HEK293 (cell line): ENCODE measurements at regions not wholly inside any gene's neighbourhood (a gene's known extent, or its start where the extent isn't known, plus 50 kb on each side); places are given as distances from the start of the nearest gene placed in this dataset.

Experiments
- CTCF ChIA-PET: fragments of 350-600 bp; formaldehyde crosslinking; extraction: SDS; loops from one replicate; lab custom pipeline; 2021; ENCODE audit warnings: antibody characterized with exemption; lab: Yijun Ruan, JAX
- POLR2A ChIA-PET: fragments of 300-600 bp; formaldehyde crosslinking; extraction: SDS; loops from one replicate; lab custom pipeline; 2020; ENCODE audit warnings: antibody characterized with exemption, inconsistent platforms; lab: Yijun Ruan, JAX
- H3K27ac ChIP-seq: fragments of 200-500 bp; sonication (Bioruptor generic); 2 replicates; pipeline ENCODE4 v1.5.1; 2014; ENCODE audit warnings: low read depth, low read length, control low read depth, inconsistent platforms; ENCODE audit errors: extremely low read depth
- H3K36me3 ChIP-seq, 2 experiments: fragments of 200-500 bp in 1 of 2; sonication (Bioruptor generic) in 1 of 2; 1 replicate in 1 of 2; 2 replicates in 1 of 2; pipeline ENCODE4 v1.5.1; 2014 to 2017; ENCODE audit warnings: inconsistent platforms in 2 of 2, low read length in 2 of 2; ENCODE audit not compliant: control insufficient read depth in 2 of 2, insufficient read depth in 1 of 2
- H3K4me1 ChIP-seq: fragments of 200-500 bp; sonication (Bioruptor generic); 2 replicates; pipeline ENCODE4 v1.5.1; 2014; ENCODE audit warnings: mild to moderate bottlenecking, low read length, inconsistent platforms; ENCODE audit not compliant: control insufficient read depth, insufficient read depth
- H3K4me3 ChIP-seq: 2 replicates; pipeline ENCODE4 v1.5.1; 2011; ENCODE audit warnings: low read depth, mild to moderate bottlenecking, control low read depth, low read length, moderate library complexity
- H3K9me3 ChIP-seq: fragments of 200-500 bp; sonication (Bioruptor generic); 2 replicates; pipeline ENCODE4 v1.5.1; 2014; ENCODE audit warnings: low read depth, low read length, inconsistent platforms; ENCODE audit not compliant: control insufficient read depth, insufficient read depth
- AEBP2 ChIP-seq: fragments of 450-650 bp; formaldehyde crosslinking; IDR thresholded peaks from 2 replicates; pipeline ENCODE4 v1.5.1; 2016; ENCODE audit warnings: missing biosample characterization, missing genetic modification characterization, borderline replicate concordance
- MZF1 ChIP-seq: fragments of 450-650 bp; formaldehyde crosslinking; IDR thresholded peaks from 2 replicates; pipeline ENCODE4 v1.5.1; 2017; ENCODE audit warnings: missing biosample characterization, missing genetic modification characterization, borderline replicate concordance
- TCF7L2 ChIP-seq: IDR thresholded peaks from 2 replicates; pipeline ENCODE4 v1.6.1; 2011; ENCODE audit warnings: low read depth, mild to moderate bottlenecking, inconsistent platforms, low read length, moderate library complexity, borderline replicate concordance
- ZEB2 ChIP-seq: fragments of 450-650 bp; formaldehyde crosslinking; IDR thresholded peaks from 2 replicates; pipeline ENCODE4 v1.5.1; 2016; ENCODE audit warnings: missing biosample characterization, missing genetic modification characterization
- ZNF121 ChIP-seq: fragments of 450-650 bp; formaldehyde crosslinking; IDR thresholded peaks from 2 replicates; pipeline ENCODE4 v1.5.1; 2016; ENCODE audit warnings: missing biosample characterization, missing genetic modification characterization
- ZNF146 ChIP-seq: fragments of 450-650 bp; formaldehyde crosslinking; IDR thresholded peaks from 2 replicates; pipeline ENCODE4 v1.5.1; 2016; ENCODE audit warnings: missing biosample characterization, missing genetic modification characterization
- ZNF155 ChIP-seq: fragments of 450-650 bp; formaldehyde crosslinking; IDR thresholded peaks from 2 replicates; pipeline ENCODE4 v1.5.1; 2016; ENCODE audit warnings: missing biosample characterization, missing genetic modification characterization
- ZNF202 ChIP-seq: fragments of 450-650 bp; formaldehyde crosslinking; IDR thresholded peaks from 2 replicates; pipeline ENCODE4 v1.5.1; 2016; ENCODE audit warnings: missing biosample characterization, missing genetic modification characterization, borderline replicate concordance
- ZNF311 ChIP-seq: fragments of 450-650 bp; formaldehyde crosslinking; IDR thresholded peaks from 2 replicates; pipeline ENCODE4 v1.5.1; 2017; ENCODE audit warnings: missing biosample characterization, missing genetic modification characterization, borderline replicate concordance
- ZNF426 ChIP-seq: fragments of 450-650 bp; formaldehyde crosslinking; IDR thresholded peaks from 2 replicates; pipeline ENCODE4 v1.5.1; 2017; ENCODE audit warnings: missing biosample characterization, missing genetic modification characterization, mild to moderate bottlenecking, inconsistent platforms, moderate library complexity
- ZNF510 ChIP-seq: fragments of 450-650 bp; formaldehyde crosslinking; IDR thresholded peaks from 2 replicates; pipeline ENCODE4 v1.5.1; 2018; ENCODE audit warnings: mild to moderate bottlenecking, missing genetic modification characterization, missing biosample characterization; ENCODE audit not compliant: insufficient replicate concordance
- ZNF549 ChIP-seq: fragments of 450-650 bp; IDR thresholded peaks from 2 replicates; pipeline ENCODE4 v1.5.1; 2018; ENCODE audit warnings: missing biosample characterization, missing genetic modification characterization, mild to moderate bottlenecking, inconsistent platforms, moderate library complexity
- ZNF660 ChIP-seq: fragments of 450-650 bp; IDR thresholded peaks from 2 replicates; pipeline ENCODE4 v1.5.1; 2018; ENCODE audit warnings: missing biosample characterization, mild to moderate bottlenecking, missing genetic modification characterization
- ZNF707 ChIP-seq: fragments of 450-650 bp; formaldehyde crosslinking; IDR thresholded peaks from 2 replicates; pipeline ENCODE4 v1.5.1; 2016; ENCODE audit warnings: missing biosample characterization, missing genetic modification characterization
- ZNF768 ChIP-seq: fragments of 450-650 bp; formaldehyde crosslinking; IDR thresholded peaks from 2 replicates; pipeline ENCODE4 v1.5.1; 2018; ENCODE audit warnings: missing biosample characterization, mild to moderate bottlenecking, missing genetic modification characterization
- ZNF791 ChIP-seq: fragments of 450-650 bp; formaldehyde crosslinking; IDR thresholded peaks from 2 replicates; pipeline ENCODE4 v1.5.1; 2016; ENCODE audit warnings: missing biosample characterization, missing genetic modification characterization
- ZNF830 ChIP-seq: fragments of 450-650 bp; IDR thresholded peaks from 2 replicates; pipeline ENCODE4 v1.5.0; 2018; ENCODE audit warnings: missing biosample characterization, missing genetic modification characterization, low read depth, mild to moderate bottlenecking, moderate library complexity
- TF ChIP-seq, protein P1 (sequence below): fragments of 450-650 bp; formaldehyde crosslinking; IDR thresholded peaks from 2 replicates; pipeline ENCODE4 v1.5.1; 2017; ENCODE audit warnings: missing biosample characterization, missing genetic modification characterization
- TF ChIP-seq, protein P2 (sequence below): fragments of 450-650 bp; formaldehyde crosslinking; IDR thresholded peaks from 2 replicates; pipeline ENCODE4 v1.5.1; 2016; ENCODE audit warnings: missing biosample characterization, missing genetic modification characterization
- TF ChIP-seq, protein P3 (sequence below): fragments of 450-650 bp; IDR thresholded peaks from 2 replicates; pipeline ENCODE4 v1.5.1; 2018; ENCODE audit warnings: missing biosample characterization, missing genetic modification characterization
- TF ChIP-seq, protein P4 (sequence below): fragments of 450-650 bp; formaldehyde crosslinking; IDR thresholded peaks from 2 replicates; pipeline ENCODE4 v1.5.1; 2016; ENCODE audit warnings: missing biosample characterization, missing genetic modification characterization

GRCh38 chr17:69943058-69943457, 132.0 kb upstream of the KCNJ16 start:
- POLR2A ChIA-PET: no interaction called here
- TF ChIP-seq AEBP2 (tag by site-specific recombination): no peak
- TF ChIP-seq ZNF510 (tag by site-specific recombination): peak; percentile 98
- TF ChIP-seq, all 188 proteins: peak for 1

DNA sequence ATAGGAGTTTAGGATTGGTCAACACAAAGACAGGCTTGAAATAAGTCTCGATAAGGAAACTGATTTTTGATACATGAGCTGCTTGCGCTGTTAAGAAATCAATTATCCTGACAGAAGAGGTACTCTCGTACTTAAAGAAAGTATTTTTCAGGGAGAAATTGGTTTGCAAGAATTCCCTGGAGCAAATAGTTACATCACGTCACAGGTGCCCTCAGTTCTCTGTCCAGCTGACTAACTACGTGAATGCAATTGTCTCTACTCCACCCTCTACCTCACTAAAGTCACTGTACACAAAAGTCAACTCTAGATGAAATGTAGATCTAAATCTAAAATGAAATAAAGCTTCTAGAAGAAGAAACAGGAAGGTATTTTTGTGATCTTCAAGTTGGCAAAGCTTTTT, 130.6 kb upstream of the KCNJ16 start:
- no peak for TF ChIP-seq ZNF121 (tag by site-specific recombination)
- no peak for TF ChIP-seq ZNF791 (tag by site-specific recombination)
- TF ChIP-seq, protein P1, sequence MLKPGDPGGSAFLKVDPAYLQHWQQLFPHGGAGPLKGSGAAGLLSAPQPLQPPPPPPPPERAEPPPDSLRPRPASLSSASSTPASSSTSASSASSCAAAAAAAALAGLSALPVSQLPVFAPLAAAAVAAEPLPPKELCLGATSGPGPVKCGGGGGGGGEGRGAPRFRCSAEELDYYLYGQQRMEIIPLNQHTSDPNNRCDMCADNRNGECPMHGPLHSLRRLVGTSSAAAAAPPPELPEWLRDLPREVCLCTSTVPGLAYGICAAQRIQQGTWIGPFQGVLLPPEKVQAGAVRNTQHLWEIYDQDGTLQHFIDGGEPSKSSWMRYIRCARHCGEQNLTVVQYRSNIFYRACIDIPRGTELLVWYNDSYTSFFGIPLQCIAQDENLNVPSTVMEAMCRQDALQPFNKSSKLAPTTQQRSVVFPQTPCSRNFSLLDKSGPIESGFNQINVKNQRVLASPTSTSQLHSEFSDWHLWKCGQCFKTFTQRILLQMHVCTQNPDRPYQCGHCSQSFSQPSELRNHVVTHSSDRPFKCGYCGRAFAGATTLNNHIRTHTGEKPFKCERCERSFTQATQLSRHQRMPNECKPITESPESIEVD (tag by site-specific recombination): no peak
- no peak for TF ChIP-seq ZNF426
- TF ChIP-seq, protein P2, sequence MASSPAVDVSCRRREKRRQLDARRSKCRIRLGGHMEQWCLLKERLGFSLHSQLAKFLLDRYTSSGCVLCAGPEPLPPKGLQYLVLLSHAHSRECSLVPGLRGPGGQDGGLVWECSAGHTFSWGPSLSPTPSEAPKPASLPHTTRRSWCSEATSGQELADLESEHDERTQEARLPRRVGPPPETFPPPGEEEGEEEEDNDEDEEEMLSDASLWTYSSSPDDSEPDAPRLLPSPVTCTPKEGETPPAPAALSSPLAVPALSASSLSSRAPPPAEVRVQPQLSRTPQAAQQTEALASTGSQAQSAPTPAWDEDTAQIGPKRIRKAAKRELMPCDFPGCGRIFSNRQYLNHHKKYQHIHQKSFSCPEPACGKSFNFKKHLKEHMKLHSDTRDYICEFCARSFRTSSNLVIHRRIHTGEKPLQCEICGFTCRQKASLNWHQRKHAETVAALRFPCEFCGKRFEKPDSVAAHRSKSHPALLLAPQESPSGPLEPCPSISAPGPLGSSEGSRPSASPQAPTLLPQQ (tag by site-specific recombination): no peak
- no peak for TF ChIP-seq MZF1
- TF ChIP-seq ZNF707 (tag by site-specific recombination): no peak
- TF ChIP-seq TCF7L2: no peak
- TF ChIP-seq ZEB2: no peak
- TF ChIP-seq ZNF549 (tag by site-specific recombination): no peak
- TF ChIP-seq, protein P3, sequence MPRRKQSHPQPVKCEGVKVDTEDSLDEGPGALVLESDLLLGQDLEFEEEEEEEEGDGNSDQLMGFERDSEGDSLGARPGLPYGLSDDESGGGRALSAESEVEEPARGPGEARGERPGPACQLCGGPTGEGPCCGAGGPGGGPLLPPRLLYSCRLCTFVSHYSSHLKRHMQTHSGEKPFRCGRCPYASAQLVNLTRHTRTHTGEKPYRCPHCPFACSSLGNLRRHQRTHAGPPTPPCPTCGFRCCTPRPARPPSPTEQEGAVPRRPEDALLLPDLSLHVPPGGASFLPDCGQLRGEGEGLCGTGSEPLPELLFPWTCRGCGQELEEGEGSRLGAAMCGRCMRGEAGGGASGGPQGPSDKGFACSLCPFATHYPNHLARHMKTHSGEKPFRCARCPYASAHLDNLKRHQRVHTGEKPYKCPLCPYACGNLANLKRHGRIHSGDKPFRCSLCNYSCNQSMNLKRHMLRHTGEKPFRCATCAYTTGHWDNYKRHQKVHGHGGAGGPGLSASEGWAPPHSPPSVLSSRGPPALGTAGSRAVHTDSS (tag by site-specific recombination): no peak
- no peak for TF ChIP-seq ZNF660 (tag by site-specific recombination)
- no peak for TF ChIP-seq ZNF830 (tag by site-specific recombination)
- no peak for TF ChIP-seq ZNF146 (tag by site-specific recombination)
- no peak for TF ChIP-seq ZNF155 (tag by site-specific recombination)
- TF ChIP-seq ZNF768 (tag by site-specific recombination): no peak
- TF ChIP-seq ZNF202: no peak
- TF ChIP-seq, protein P4, sequence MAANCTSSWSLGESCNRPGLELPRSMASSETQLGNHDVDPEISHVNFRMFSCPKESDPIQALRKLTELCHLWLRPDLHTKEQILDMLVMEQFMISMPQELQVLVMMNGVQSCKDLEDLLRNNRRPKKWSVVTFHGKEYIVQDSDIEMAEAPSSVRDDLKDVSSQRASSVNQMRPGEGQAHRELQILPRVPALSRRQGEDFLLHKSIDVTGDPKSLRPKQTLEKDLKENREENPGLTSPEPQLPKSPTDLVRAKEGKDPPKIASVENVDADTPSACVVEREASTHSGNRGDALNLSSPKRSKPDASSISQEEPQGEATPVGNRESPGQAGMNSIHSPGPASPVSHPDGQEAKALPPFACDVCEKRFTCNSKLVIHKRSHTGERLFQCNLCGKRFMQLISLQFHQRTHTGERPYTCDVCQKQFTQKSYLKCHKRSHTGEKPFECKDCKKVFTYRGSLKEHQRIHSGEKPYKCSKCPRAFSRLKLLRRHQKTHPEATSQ (tag by site-specific recombination): no peak
- TF ChIP-seq ZNF311 (tag by site-specific recombination): no peak
- CTCF ChIA-PET: interaction anchor here (0.8 to 1.7 kb wide), 2 partner anchors 221 to 337 kb away, joined by 3 to 4 read pairs; no protein-coding TSS in a partner anchor

More at GRCh38 chr17:69943058-69943457, 132.0 kb upstream of the KCNJ16 start:
- Histone ChIP-seq H3K9me3 (no peaks in the 10 kb centered on the region), H3K4me1 (no peaks in the 10 kb centered on the region), H3K36me3 (no peaks in the 10 kb centered on the region), H3K4me3 (no peak overlapping the region), H3K27ac (no peak overlapping the region)
- CTCF ChIA-PET: no interaction called here

More for the DNA sequence above, 130.6 kb upstream of the KCNJ16 start:
- POLR2A ChIA-PET: no interaction called here
- Histone ChIP-seq H3K9me3 (no peaks in the 10 kb centered on the region), H3K27ac (no peak overlapping the region), H3K36me3 (no peaks in the 10 kb centered on the region), H3K4me1 (peaks cover 1% of the 10 kb centered on the region; the same call in 1 of the 2 replicates), H3K4me3 (no peak overlapping the region)
